Activated CD4-positive, alpha-beta T cell treated with anti-CD3 and anti-CD28 coated beads, Interleukin-2, Interleukin-4, amounts not matched to agents 100 ng/mL and 50 ng/mL, durations not matched to agents 16 hours and 8 hours (primary cell): ENCODE measurements at regions not wholly inside any gene's neighbourhood (a gene's known extent, or its start where the extent isn't known, plus 50 kb on each side); places are given as distances from the start of the nearest gene placed in this dataset.

Experiments used
- DNase-seq: peaks from one replicate; pipeline ENCODE4 v3.0.0-alpha.2; 2020; ENCODE audit warnings: low spot score

GRCh38 chr14:82047777-82048470 lies 514.3 kb upstream of the SEL1L start:
- DNase-seq, result no peak

GRCh38 chr14:82052778-82053177 lies 519.1 kb upstream of the SEL1L start:
- DNase-seq, result no peak

GRCh38 chr14:82055515-82056115 lies 522.0 kb upstream of the SEL1L start:
- no peak for DNase-seq

- DNase-seq, result no peak
Observed at GRCh38 chr14:82060219-82060618, 526.6 kb upstream of the SEL1L start.

GRCh38 chr14:82067221-82067875 lies 533.7 kb upstream of the SEL1L start:
- DNase-seq, result no peak

- no peak for DNase-seq
Observed at GRCh38 chr14:82070040-82070439, 536.4 kb upstream of the SEL1L start.

- no peak for DNase-seq
Observed at GRCh38 chr14:82070753-82071152, 537.1 kb upstream of the SEL1L start.

GRCh38 chr14:82073547-82073946 lies 539.9 kb upstream of the SEL1L start:
- no peak for DNase-seq

GRCh38 chr14:82075566-82075965 lies 541.9 kb upstream of the SEL1L start:
- DNase-seq, result no peak

- DNase-seq, result no peak
Observed at GRCh38 chr14:82079553-82079952, 545.9 kb upstream of the SEL1L start.

- no peak for DNase-seq
Observed at GRCh38 chr14:82080370-82080769, 546.7 kb upstream of the SEL1L start.

GRCh38 chr14:82084813-82085212 lies 551.2 kb upstream of the SEL1L start:
- no peak for DNase-seq

GRCh38 chr14:82091097-82091496 lies 557.4 kb upstream of the SEL1L start:
- DNase-seq, result no peak

- DNase-seq, result no peak
Observed at GRCh38 chr14:82094829-82095345, 561.2 kb upstream of the SEL1L start.

GRCh38 chr14:82104013-82104412 lies 570.4 kb upstream of the SEL1L start:
- no peak for DNase-seq

- DNase-seq, result no peak
Observed at GRCh38 chr14:82112210-82112839, 578.7 kb upstream of the SEL1L start.

GRCh38 chr14:82113007-82113406 lies 579.4 kb upstream of the SEL1L start:
- DNase-seq, result no peak

GRCh38 chr14:82113710-82114109 lies 580.1 kb upstream of the SEL1L start:
- DNase-seq, result no peak

- DNase-seq, result no peak
Observed at GRCh38 chr14:82116721-82117120, 583.1 kb upstream of the SEL1L start.

GRCh38 chr14:82122655-82123054 lies 589.0 kb upstream of the SEL1L start:
- no peak for DNase-seq

- no peak for DNase-seq
Observed at GRCh38 chr14:82124511-82124910, 590.9 kb upstream of the SEL1L start.

- DNase-seq, result no peak
Observed at GRCh38 chr14:82126006-82126405, 592.4 kb upstream of the SEL1L start.

- DNase-seq, result no peak
Observed at GRCh38 chr14:82134411-82134810, 600.8 kb upstream of the SEL1L start.
